Fibroblast of upper back skin (primary cell): ENCODE measurements at regions not wholly inside any gene's neighbourhood (a gene's known extent, or its start where the extent isn't known, plus 50 kb on each side); places are given as distances from the start of the nearest gene placed in this dataset.

Source experiments
- DNase-seq: peaks from one replicate; pipeline ENCODE4 v3.0.0-alpha.2; 2013

DNA sequence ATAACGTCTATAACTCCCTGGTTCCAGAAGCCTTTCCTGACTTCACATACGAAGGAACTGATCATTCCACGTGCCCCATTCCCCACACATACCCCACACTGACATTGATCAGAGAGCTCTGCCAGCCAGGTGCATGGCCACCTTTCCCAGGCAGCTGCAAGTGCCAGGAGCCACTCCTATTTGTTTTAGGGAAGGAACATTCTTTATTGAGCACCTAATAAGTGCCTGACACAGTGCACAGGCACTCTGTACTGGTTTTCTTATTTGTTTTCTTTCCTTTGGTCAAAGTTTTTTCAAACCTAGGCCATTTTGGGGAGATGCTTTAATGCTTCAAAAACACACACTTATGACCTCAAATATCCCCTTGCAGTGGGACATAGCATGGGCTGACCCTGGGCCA lies 50.0 kb downstream of the PITPNM2 start:
- DNase-seq = no peak

- DNase-seq = no peak
Measured at GRCh38 chr12:123100450-123100849, 50.4 kb downstream of the PITPNM2 start.

GRCh38 chr12:123099560-123100192 lies 51.2 kb downstream of the PITPNM2 start:
- no peak for DNase-seq

- no peak for DNase-seq
Measured at GRCh38 chr12:123098780-123099179, 52.1 kb downstream of the PITPNM2 start.

- DNase-seq = no peak
Measured at GRCh38 chr12:123097561-123098084, 53.3 kb downstream of the PITPNM2 start.

GRCh38 chr12:123096741-123097140 lies 54.1 kb downstream of the PITPNM2 start:
- no peak for DNase-seq

DNA sequence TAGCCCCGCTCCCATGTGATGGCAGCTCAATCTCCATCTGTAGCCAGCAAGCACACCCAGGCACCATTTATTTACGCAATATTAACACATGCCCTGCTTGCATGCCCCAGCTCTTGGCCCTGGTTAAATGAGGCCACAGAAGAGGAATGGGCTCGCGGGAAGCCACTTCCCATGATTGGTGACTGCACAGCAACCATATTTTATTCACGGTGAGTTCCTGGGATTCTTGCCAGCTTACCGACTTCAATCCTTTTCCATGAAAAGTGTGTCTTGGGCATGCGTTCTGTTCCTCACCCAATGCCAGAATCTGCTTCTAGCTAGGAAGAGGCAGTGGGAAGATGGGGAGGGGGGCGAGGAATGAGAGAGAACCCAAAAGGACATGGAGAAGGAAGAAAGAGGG lies 54.7 kb downstream of the PITPNM2 start:
- peak; percentile 32 for DNase-seq

- DNase-seq = no peak
Measured at GRCh38 chr12:123095078-123095881, 55.6 kb downstream of the PITPNM2 start.

GRCh38 chr12:123094349-123095077 lies 56.4 kb downstream of the PITPNM2 start:
- DNase-seq = peak; percentile 73

DNA sequence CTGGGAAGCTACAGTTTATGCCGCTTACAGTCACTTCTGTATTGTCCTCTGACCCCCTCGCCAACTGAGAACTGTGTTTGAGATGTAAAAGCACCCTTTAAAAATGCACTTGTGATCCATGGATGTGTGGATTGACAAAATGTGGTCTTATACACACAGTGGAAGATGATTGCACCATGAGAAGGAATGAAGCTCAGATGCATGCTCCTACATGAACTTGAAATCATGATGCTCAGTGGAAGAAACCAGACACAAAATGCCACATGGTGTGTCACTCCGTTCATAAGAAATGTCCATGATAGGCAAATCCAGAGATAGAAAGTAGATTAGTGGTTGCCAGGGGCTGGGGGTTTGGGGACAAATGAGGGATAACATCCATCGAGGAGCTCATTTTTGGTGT lies 58.0 kb downstream of the PITPNM2 start:
- DNase-seq = no peak

- no peak for DNase-seq
Measured at GRCh38 chr12:123091230-123092150, 59.4 kb downstream of the PITPNM2 start.

DNA sequence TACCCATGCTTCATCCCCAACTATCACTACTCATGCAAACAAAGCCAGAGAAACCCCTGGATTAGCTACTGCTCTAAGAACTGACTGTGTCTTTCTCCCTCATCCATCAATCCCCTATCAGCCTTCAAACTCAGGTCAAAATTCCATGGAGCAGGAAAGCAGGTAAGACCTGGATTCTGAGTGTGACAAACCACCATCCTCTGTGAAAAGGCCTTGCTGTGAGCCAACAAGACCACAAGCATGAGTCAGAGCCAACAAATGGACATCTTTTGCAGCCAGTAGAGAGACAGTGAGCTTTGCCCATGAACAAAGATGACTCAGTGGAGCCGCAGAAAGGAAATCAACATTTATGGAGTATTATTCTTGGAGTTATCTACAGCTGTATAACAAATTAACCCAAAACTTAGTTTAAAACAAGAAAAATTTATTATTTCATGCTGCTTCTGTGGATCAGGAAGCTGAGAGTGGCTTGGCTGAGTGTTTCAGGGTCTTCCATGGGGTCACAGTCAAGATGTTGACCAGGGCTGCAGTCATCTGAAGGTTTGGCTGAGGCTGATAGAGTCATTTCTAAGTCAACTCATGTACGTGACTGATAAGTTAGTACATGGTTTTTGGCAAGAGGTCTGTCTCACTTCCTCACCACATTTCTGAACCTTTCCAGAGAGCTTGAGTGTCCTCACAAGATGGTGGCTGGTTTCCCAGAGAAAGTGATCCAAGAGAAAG lies 61.1 kb downstream of the PITPNM2 start:
- DNase-seq = peak; percentile 98

DNA sequence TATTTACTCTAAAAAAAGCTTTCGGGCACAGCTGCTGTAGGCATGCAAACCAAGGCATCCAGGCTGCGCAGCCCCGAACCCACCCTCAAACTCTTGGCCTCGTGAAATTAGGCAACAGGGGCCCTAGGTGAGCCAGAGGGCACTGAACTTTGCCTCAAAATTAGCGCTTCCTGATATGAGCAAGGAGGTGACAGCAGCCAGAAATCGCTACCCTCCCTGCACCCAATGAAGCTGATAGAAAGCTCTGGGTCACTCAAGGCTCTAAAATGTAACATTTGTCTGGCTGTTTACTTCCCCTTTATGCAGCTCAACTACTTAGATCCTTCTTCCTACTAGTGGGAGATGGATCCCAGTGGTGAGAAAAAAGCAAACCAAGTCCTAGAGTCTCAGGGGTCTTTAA lies 61.8 kb downstream of the PITPNM2 start:
- no peak for DNase-seq

DNA sequence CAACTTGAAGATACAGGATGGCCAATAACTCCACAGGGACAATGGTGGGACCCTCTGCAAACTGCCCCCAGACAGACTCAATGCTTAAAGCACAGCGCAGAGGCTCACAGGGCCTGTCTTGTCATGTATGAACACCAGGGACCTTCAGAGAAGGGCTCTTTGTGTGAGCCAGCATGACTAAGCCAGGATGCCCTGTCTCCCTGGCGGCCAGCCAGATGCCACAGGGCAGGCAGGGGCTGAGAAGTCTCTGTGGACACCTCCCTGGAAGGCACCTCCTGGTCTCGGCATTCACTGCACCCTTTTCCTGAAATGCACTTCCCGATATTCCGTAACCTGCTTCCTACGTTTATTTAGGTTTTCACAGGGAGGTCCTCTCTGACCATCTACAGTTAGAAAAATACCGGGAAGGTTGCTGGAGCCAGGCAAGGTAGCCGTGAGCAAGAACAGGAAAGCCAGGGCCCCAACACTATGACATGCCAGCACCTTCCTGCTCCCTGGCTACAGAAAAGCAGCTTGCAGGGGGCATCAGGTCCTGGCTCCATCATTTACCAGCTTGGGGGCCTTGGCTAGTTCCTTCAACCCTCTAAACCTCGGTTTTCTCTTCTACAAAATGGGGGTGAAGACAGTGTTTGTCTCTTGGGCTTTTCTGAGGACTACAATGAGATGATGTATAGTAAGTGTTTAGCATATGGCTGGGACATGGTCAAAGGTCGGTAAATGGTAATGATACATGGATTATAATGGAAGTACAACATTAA lies 65.0 kb downstream of the PITPNM2 start:
- DNase-seq = no peak

DNA sequence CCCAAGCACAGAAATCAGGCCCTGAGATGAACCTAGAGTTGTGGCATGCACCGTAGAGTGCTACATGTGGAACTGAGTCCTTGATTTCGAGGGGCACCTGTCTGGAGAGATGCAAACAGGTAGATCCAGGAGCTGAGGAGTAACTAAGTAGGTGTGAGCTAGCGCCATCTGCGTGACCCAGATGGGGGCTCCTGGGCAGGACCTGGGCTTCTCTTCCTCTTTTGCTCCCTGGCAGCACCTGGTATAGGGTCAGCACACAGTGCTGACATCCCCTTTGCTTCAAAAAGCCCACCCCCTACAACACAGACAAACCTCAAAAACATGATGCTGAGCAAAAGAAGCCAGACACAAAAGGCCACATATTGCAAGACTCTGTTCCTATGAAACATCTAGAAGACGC lies 65.8 kb downstream of the PITPNM2 start:
- no peak for DNase-seq

DNA sequence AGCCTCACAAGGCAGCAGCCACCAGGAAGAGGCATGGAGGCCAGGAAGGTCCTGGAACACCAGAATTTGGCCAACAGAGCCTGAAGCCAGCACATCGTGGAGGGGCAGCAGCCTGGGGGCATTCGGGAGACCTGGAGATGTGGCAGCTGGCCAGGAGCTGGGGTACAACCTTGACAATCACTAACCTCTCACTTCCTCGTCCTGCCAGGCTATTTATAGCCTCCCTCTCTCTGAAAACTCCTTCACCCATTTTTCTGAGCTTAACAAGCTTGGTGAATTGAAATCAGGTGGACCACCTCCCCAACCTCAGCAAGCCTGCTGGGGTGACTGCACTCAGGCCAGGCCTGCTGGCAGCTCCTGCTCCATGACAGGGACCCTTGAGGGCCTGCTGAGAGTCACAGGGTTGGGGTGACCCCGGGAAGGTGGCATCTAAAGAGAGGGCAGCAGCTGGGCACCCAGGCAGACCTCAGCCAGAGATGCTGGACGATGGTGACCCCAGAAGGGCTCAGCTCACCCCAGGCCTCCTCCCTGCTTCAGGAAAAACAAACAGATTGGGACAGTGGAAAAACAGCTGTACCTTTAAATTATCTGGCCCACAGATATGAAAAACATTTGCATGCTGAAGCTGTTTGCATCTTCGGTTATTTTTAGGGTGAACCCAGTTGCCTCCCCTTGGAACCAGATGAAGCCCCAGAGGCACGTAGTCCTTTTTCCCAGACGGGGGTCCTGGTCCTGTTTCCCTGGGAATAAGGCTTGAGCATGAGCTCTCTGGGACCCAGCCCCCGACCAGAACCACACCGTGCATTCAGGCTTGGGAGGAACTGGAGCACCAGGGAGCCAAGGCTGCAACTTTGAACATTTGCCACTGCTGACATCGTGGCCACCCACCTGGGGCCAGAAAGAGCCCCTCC lies 67.0 kb downstream of the PITPNM2 start:
- DNase-seq = no peak

- no peak for DNase-seq
Measured at GRCh38 chr12:123080634-123081033, 70.3 kb downstream of the PITPNM2 start.

DNA sequence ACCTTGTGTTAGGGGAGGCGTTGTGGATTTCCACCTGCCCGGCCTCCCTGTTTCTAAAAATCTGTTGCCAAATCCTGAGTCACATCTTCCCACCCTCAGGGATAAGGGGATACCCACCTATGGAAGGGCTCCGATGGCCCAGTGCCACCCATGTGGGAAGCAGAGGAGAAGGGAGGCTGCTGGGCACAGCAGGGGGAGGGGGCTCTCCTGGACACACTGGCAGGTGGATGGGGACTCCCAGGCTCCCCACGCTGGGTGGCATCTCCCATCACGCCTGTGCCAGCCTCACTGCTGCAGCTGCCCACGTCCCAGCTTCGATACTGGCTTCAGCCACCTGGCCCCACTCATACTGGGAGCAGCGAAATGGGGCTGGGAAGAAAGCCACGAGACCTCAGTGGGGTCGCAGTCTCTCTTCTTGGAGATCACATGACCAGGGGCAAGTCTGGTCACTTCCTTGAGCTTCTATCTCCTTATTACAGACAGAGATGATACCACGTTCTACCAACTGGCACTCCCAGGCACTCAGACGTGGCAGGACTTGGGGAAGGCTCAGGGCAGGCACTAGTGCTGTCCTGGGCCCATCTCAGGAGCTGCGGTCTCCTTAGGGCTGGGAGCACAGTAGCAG lies 72.2 kb downstream of the PITPNM2 start:
- DNase-seq = no peak

DNA sequence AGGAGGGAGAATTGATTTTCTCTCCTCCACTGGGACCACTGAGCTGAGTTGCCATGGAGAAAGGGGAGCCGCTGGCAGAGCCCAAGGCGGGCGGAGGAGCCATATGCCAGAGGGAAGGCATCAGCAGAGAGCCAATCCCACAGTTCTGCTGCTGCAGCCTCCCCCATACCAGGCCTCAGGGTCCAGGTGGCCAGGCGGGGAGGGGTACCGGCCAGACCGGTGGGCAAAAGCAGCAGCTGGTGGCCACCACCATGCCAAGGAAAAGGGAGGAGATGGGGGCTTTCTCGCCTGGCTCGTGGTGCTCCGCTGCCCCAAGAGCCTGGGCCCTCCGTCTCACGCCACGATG lies 72.8 kb downstream of the PITPNM2 start:
- no peak for DNase-seq
